ENCODE measurements at regions not wholly inside any gene's neighbourhood (a gene's known extent, or its start where the extent isn't known, plus 50 kb on each side); places are given as distances from the start of the nearest gene placed in this dataset.

DNA sequence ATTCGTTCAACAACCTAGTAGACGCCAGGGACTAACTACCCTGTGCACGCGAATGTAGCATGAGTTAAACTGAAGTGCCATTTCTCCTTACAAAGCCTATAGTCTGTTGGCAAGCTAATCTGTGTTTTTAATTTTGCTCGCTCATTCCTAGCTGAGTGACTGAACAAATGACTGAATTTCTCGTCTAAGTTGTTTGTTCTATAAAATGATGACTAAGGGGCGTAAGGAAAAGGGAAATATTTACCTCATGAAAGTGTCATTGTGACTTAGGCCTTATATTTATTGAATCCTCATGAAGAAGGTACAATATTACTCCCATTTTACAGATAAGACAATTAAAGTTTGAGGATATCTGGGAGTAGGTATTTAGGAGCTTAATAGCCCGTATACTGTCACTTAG lies 818.3 kb upstream of the ALCAM start:
- Histone ChIP-seq H3K23ac (ENCODE audit: low read depth, low read length, poor library complexity) (no peak overlapping the region), H3K14ac (ENCODE audit: low read length) (no peak overlapping the region), H3K79me1 (ENCODE audit: low read depth, low read length) (no peaks in the 10 kb centered on the region), H2BK120ac (ENCODE audit: low read depth, low read length) (no peak overlapping the region), H3K27me3 (ENCODE audit: control insufficient read depth in 3 of 3, insufficient read depth in 3 of 3, low read depth in 1 of 3, low read length in 3 of 3) (no peaks in the 10 kb centered on the region), H4K8ac (ENCODE audit: low read depth, low read length) (no peak overlapping the region), H2BK5ac (ENCODE audit: low read length) (no peak overlapping the region), H3K4ac (ENCODE audit: low read length) (no peak overlapping the region), H4K91ac (ENCODE audit: low read depth, low read length, poor library complexity) (no peak overlapping the region), H2BK15ac (ENCODE audit: low read length) (no peak overlapping the region), H3K4me1 (ENCODE audit: control insufficient read depth in 2 of 2, insufficient read depth in 1 of 2, low read depth in 1 of 2, low read length in 2 of 2) (no peaks in the 10 kb centered on the region), H3K9me3 (replicated peaks in 1 of 2; ENCODE audit: control insufficient read depth in 2 of 2, insufficient read depth in 1 of 2, low read depth in 1 of 2, low read length in 2 of 2) (no peaks in the 10 kb centered on the region), H3K27ac (replicated peaks; ENCODE audit: low read length) (no peak overlapping the region), H2AK5ac (ENCODE audit: low read depth, low read length) (no peak overlapping the region), H2BK12ac (ENCODE audit: low read length) (no peak overlapping the region), H3K36me3 (replicated peaks in 1 of 2; ENCODE audit: control insufficient read depth in 2 of 2, insufficient read depth in 2 of 2, low read length in 2 of 2) (no peaks in the 10 kb centered on the region), H3K18ac (ENCODE audit: low read length) (no peak overlapping the region), H3K4me2 (ENCODE audit: insufficient read depth, low read length, poor library complexity, severe bottlenecking) (no peak overlapping the region), H2AFZ (ENCODE audit: low read length) (no peak overlapping the region), H3K4me3 (ENCODE audit: low read length in 2 of 2) (no peak overlapping the region), H3K9ac (ENCODE audit: low read depth, low read length, poor library complexity) (no peak overlapping the region)
- no CpG with 5 or more reads among the region's 8 CpGs for WGBS, 2 donors (ENCODE audit: extremely low coverage in 2 of 2, insufficient read length in 2 of 2, insufficient replicate concordance in 1 of 2)
- no peak for DNase-seq (ENCODE audit: low spot score)

DNA sequence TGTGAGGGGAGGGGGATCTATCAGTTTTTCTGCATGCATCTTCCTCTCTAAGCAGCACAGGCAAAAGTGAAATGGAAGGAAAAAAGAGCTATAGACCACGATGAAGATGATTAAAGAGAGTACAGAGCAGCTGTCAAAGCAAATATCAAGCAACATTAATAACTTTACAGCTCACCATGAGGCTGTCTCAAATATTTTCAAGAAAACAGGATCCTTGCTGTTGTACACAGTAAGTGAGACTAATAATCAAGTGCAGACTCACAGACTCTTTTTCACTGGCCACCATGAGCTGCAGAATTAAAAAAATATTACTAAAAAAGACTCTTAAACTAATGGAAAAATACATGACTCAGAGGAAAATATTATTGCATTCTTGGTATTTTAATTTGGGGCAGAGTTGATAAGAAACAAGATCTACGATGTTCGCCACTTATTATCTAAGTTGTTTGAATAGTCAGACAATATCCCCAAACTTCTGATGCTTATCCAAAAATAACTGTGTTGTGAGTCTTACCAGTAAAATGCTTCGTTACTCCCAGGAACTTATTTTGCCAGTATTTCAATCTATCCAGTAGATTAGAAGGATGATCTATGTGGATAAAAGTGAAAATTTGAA lies 817.5 kb upstream of the ALCAM start:
- Histone ChIP-seq H3K9ac (ENCODE audit: low read depth, low read length, poor library complexity) (no peak overlapping the region), H2BK15ac (ENCODE audit: low read length) (no peak overlapping the region), H2BK12ac (ENCODE audit: low read length) (no peak overlapping the region), H3K18ac (ENCODE audit: low read length) (no peak overlapping the region), H3K79me1 (ENCODE audit: low read depth, low read length) (no peaks in the 10 kb centered on the region), H3K36me3 (replicated peaks in 1 of 2; ENCODE audit: control insufficient read depth in 2 of 2, insufficient read depth in 2 of 2, low read length in 2 of 2) (no peaks in the 10 kb centered on the region), H3K4me3 (ENCODE audit: low read length in 2 of 2) (no peak overlapping the region), H3K4me2 (ENCODE audit: insufficient read depth, low read length, poor library complexity, severe bottlenecking) (no peak overlapping the region), H4K8ac (ENCODE audit: low read depth, low read length) (no peak overlapping the region), H3K14ac (ENCODE audit: low read length) (no peak overlapping the region), H3K23ac (ENCODE audit: low read depth, low read length, poor library complexity) (no peak overlapping the region), H3K27ac (replicated peaks; ENCODE audit: low read length) (no peak overlapping the region), H3K4ac (ENCODE audit: low read length) (no peak overlapping the region), H4K91ac (ENCODE audit: low read depth, low read length, poor library complexity) (no peak overlapping the region), H2AFZ (ENCODE audit: low read length) (no peak overlapping the region), H3K9me3 (replicated peaks in 1 of 2; ENCODE audit: control insufficient read depth in 2 of 2, insufficient read depth in 1 of 2, low read depth in 1 of 2, low read length in 2 of 2) (no peaks in the 10 kb centered on the region), H2BK5ac (ENCODE audit: low read length) (no peak overlapping the region), H2AK5ac (ENCODE audit: low read depth, low read length) (no peak overlapping the region), H3K27me3 (ENCODE audit: control insufficient read depth in 3 of 3, insufficient read depth in 3 of 3, low read depth in 1 of 3, low read length in 3 of 3) (no peaks in the 10 kb centered on the region), H2BK120ac (ENCODE audit: low read depth, low read length) (no peak overlapping the region), H3K4me1 (ENCODE audit: control insufficient read depth in 2 of 2, insufficient read depth in 1 of 2, low read depth in 1 of 2, low read length in 2 of 2) (no peaks in the 10 kb centered on the region)
- DNase-seq (ENCODE audit: low spot score) = no peak
- WGBS, 2 donors (ENCODE audit: extremely low coverage in 2 of 2, insufficient read length in 2 of 2, insufficient replicate concordance in 1 of 2) = no CpG with 5 or more reads among the region's 4 CpGs

DNA sequence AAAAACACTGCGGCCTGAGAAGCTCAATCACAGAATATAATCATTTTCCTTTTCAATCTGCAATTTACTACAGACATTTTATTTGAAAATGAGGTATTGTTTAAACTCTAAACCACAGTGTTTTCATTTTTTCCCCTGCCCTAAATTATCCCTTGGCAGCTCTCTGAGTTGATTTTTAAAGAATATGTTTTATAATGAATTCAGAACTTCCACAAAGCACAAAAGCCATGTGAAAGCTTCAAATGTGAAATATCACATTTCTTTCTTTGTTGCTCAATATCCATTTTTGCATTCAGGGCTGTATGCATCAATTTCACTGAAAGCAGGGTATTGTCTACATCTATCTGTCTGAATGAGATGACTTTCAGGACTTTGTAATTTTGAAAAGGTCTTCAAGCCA lies 813.6 kb upstream of the ALCAM start:
- Histone ChIP-seq H3K27ac (replicated peaks; ENCODE audit: low read length) (no peak overlapping the region), H2BK5ac (ENCODE audit: low read length) (no peak overlapping the region), H2AK5ac (ENCODE audit: low read depth, low read length) (no peak overlapping the region), H3K79me1 (ENCODE audit: low read depth, low read length) (no peaks in the 10 kb centered on the region), H2BK120ac (ENCODE audit: low read depth, low read length) (no peak overlapping the region), H4K8ac (ENCODE audit: low read depth, low read length) (no peak overlapping the region), H3K4ac (ENCODE audit: low read length) (no peak overlapping the region), H3K4me1 (ENCODE audit: control insufficient read depth in 2 of 2, insufficient read depth in 1 of 2, low read depth in 1 of 2, low read length in 2 of 2) (no peaks in the 10 kb centered on the region), H4K91ac (ENCODE audit: low read depth, low read length, poor library complexity) (no peak overlapping the region), H3K23ac (ENCODE audit: low read depth, low read length, poor library complexity) (no peak overlapping the region), H3K9me3 (replicated peaks in 1 of 2; ENCODE audit: control insufficient read depth in 2 of 2, insufficient read depth in 1 of 2, low read depth in 1 of 2, low read length in 2 of 2) (no peaks in the 10 kb centered on the region), H3K9ac (ENCODE audit: low read depth, low read length, poor library complexity) (no peak overlapping the region), H3K27me3 (ENCODE audit: control insufficient read depth in 3 of 3, insufficient read depth in 3 of 3, low read depth in 1 of 3, low read length in 3 of 3) (no peaks in the 10 kb centered on the region), H3K4me2 (ENCODE audit: insufficient read depth, low read length, poor library complexity, severe bottlenecking) (no peak overlapping the region), H3K18ac (ENCODE audit: low read length) (no peak overlapping the region), H3K4me3 (ENCODE audit: low read length in 2 of 2) (no peak overlapping the region), H3K36me3 (replicated peaks in 1 of 2; ENCODE audit: control insufficient read depth in 2 of 2, insufficient read depth in 2 of 2, low read length in 2 of 2) (no peaks in the 10 kb centered on the region), H3K14ac (ENCODE audit: low read length) (no peak overlapping the region), H2AFZ (ENCODE audit: low read length) (no peak overlapping the region), H2BK12ac (ENCODE audit: low read length) (no peak overlapping the region), H2BK15ac (ENCODE audit: low read length) (no peak overlapping the region)
- DNase-seq (ENCODE audit: low spot score) = no peak
- no CpG with 5 or more reads among the region's 1 CpG for WGBS, 2 donors (ENCODE audit: extremely low coverage in 2 of 2, insufficient read length in 2 of 2, insufficient replicate concordance in 1 of 2)

- no peak overlapping the region for H2BK12ac ChIP-seq (ENCODE audit: low read length)
- no peak overlapping the region for H3K18ac ChIP-seq (ENCODE audit: low read length)
- no peak overlapping the region for H2AK5ac ChIP-seq (ENCODE audit: low read depth, low read length)
- no peak overlapping the region for H3K23ac ChIP-seq (ENCODE audit: low read depth, low read length, poor library complexity)
- H2BK15ac ChIP-seq (ENCODE audit: low read length) = no peak overlapping the region
- no CpG with 5 or more reads among the region's 4 CpGs for WGBS, 2 donors (ENCODE audit: extremely low coverage in 2 of 2, insufficient read length in 2 of 2, insufficient replicate concordance in 1 of 2)
- H3K14ac ChIP-seq (ENCODE audit: low read length) = no peak overlapping the region
- no peak overlapping the region for H3K27ac ChIP-seq (replicated peaks; ENCODE audit: low read length)
- H3K4me3 ChIP-seq (ENCODE audit: low read length in 2 of 2) = no peak overlapping the region
- DNase-seq (ENCODE audit: low spot score) = no peak
- no peak overlapping the region for H3K4me2 ChIP-seq (ENCODE audit: insufficient read depth, low read length, poor library complexity, severe bottlenecking)
- no peaks in the 10 kb centered on the region for H3K36me3 ChIP-seq (replicated peaks in 1 of 2; ENCODE audit: control insufficient read depth in 2 of 2, insufficient read depth in 2 of 2, low read length in 2 of 2)
- no peaks in the 10 kb centered on the region for H3K27me3 ChIP-seq (ENCODE audit: control insufficient read depth in 3 of 3, insufficient read depth in 3 of 3, low read depth in 1 of 3, low read length in 3 of 3)
- H2AFZ ChIP-seq (ENCODE audit: low read length) = no peak overlapping the region
- no peak overlapping the region for H2BK5ac ChIP-seq (ENCODE audit: low read length)
- no peaks in the 10 kb centered on the region for H3K4me1 ChIP-seq (ENCODE audit: control insufficient read depth in 2 of 2, insufficient read depth in 1 of 2, low read depth in 1 of 2, low read length in 2 of 2)
- no peak overlapping the region for H4K91ac ChIP-seq (ENCODE audit: low read depth, low read length, poor library complexity)
- H3K9me3 ChIP-seq (replicated peaks in 1 of 2; ENCODE audit: control insufficient read depth in 2 of 2, insufficient read depth in 1 of 2, low read depth in 1 of 2, low read length in 2 of 2) = no peaks in the 10 kb centered on the region
- no peak overlapping the region for H2BK120ac ChIP-seq (ENCODE audit: low read depth, low read length)
- no peak overlapping the region for H3K4ac ChIP-seq (ENCODE audit: low read length)
- no peak overlapping the region for H3K9ac ChIP-seq (ENCODE audit: low read depth, low read length, poor library complexity)
- no peak overlapping the region for H4K8ac ChIP-seq (ENCODE audit: low read depth, low read length)
- no peaks in the 10 kb centered on the region for H3K79me1 ChIP-seq (ENCODE audit: low read depth, low read length)
Observed at GRCh38 chr3:104554425-104554824, 812.3 kb upstream of the ALCAM start.
